Activated CD8-positive, alpha-beta memory T cell treated with anti-CD3 and anti-CD28 coated beads for 1 hour (primary cell): ENCODE measurements at regions not wholly inside any gene's neighbourhood (a gene's known extent, or its start where the extent isn't known, plus 50 kb on each side); places are given as distances from the start of the nearest gene placed in this dataset.

Experiments
- DNase-seq, 2 donors: peaks; one replicate each; pipeline ENCODE4 v3.0.0-alpha.2; 2020; ENCODE audit warnings: low read depth in 1 of 2; ENCODE audit errors: extremely low read depth in 1 of 2

DNA sequence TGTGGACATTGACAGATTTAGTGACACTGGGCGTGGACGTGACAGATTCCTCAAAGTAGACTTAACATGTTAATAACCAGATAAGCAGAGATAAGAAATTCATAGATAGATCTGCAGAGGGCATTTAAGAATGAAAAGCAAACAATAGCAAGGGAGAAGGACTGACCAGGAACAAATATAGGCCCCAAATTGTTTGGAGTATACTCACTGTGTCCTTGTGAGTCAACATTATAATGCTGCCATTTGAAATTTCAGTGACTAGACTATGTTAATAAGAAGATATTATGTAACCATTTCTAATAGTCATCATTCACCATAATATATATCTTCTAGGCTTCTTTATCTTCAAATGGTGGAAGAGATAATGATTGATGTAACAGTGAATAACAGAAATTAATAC, 78.1 kb upstream of the SLC38A11 start:
- no peak for DNase-seq

GRCh38 chr2:165032559-165032958, 77.2 kb upstream of the SLC38A11 start:
- no peak for DNase-seq

DNA sequence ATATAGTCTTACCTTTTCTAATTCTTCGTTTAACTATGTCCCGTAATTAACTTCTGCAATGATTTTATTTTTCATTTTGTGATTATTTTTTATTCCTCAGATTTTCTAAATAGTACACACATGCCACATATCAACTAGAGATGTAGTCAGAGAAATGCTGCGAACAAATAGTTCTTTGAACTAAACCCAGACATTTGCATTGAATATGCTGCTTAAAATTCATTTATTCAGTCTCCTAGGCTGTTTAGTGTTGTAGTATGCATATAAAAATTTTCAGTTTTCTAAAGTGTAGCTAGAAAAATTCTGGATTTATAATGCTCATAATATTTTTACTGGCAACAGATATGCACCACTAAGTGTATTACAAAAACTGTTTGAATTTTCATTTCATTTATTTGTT, 68.9 kb upstream of the SLC38A11 start:
- DNase-seq, result no peak

DNA sequence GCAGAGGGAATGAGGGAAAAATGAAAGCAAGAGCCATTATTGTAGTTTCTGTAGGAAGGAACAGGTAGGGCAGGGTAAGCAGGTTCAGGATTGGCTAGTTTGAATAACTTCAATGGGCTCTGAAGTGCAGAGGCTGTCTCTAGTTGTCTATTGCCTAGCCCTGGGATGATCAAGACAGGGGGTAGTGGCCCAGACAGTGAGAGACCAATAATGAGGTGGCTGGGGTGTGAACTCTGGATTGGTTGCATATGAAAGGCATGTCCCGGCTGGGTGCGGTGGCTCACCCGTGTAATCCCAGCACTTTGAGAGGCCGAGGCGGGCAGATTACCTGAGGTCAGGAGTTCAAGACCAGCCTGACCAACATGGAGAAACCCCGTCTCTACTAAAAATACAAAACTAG, 67.5 kb upstream of the SLC38A11 start:
- DNase-seq, result no peak

GRCh38 chr2:165017966-165018596, 62.8 kb upstream of the SLC38A11 start:
- no peak for DNase-seq

DNA sequence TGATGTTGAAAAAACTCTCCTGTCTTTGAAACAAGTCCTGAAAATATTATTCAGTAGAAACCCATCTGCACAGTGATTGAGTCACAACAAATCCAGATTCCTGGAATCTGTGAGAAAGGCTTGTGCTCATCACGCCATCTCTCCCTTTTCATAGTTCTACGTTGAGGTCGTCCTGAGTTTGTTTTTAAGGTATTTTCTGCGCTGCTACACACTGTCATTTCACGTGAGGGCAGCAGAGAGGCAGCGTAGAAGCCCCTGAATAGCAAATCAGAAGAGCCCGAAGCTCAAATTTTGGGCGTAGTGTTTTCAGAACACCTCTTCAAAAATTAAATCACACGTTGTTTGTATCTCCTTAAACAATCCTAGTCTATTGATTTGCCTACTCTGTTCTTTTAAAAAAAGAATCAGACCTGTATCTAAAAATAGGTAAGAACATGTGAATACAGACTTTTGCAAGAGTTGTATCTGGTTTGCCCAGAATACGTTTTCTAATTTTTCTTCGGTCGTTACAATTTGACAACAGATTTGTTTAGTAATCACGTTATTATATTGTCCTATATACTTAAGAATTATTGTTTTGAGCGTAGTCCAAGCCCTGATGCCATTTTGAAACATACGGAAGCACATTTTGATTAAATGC, 61.6 kb upstream of the SLC38A11 start:
- DNase-seq, result no peak

- peak; percentile 5 to 29 for DNase-seq
Measured at GRCh38 chr2:165015052-165015642, 59.8 kb upstream of the SLC38A11 start.

DNA sequence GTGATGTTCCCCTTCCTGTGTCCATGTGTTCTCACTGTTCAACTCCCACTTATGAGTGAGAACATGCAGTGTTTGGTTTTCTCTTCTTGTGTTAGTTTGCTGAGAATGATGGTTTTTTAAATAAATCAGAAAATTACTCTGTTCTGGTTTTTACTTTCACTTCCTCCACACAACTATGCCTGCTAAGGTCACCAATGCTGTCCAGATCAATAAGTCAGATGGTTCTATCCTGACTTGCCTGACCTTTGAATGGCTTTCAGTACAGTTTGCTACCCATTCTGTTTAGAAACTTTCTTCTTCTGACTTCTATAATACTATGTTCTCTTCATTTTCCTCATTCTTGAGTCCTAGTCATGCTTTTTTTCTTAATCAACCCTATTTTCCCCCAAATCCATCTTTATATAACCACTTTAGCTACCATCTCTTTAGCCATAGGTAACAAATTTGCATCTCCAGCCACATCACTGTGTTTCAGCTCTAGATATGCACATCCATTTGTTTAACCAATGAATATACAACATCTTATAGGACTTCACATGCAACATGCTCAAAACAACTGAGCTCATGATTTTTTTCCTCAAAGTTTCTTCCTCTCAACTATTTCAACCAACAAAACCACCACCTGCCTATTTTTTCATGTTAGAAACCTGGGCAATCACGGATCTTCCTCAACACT, 58.8 kb upstream of the SLC38A11 start:
- DNase-seq, result no peak

DNA sequence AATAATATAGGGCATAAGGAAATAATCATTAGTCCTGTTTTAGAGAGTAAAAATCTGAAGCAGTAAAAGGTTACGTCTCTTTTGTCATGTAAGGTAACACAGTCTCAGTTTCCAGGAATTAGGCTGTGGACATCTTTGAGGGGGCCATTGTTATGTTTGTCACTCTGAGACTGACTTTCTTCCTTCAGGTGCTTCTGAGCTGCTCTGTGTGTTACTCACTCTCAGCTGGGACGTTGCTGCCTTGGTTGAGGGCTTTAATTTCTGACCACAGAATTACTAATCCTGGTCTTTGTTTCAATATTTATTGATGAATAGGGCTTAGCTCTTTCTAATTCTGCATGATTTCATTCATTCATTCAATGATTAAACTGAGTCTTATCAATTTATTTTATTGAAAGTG, 55.9 kb upstream of the SLC38A11 start:
- no peak for DNase-seq

GRCh38 chr2:165010556-165010955, 55.2 kb upstream of the SLC38A11 start:
- DNase-seq, result no peak

- DNase-seq, result no peak
Measured at GRCh38 chr2:165009466-165009865, 54.1 kb upstream of the SLC38A11 start.

DNA sequence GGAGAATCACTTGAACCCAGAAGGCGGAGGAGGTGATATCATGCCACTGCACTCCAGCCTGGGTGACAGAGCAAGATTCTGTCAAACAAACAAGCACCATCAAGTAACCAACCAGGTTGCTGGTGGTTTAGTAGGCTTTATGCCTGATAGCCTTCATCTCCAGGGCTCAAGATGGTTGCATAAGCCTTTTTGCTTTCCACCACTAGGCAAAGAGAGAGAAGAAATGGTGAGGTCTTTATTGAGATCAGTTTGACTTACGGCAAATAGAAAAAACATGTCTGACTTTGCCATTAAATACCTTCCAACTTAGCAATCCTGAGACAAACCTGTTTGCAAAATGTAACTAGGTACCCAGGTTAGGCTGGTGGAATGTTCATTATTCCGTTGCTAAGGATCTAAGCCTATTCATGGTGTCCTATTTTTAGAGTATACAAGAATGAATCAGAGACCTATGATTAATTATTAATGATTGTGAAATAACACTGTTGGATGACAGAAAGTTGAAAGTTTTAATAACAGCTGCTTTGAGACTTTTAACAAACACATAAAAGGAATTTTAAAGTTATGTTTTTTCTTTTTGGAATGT, 53.5 kb upstream of the SLC38A11 start:
- no peak for DNase-seq

GRCh38 chr2:165007161-165007744, 51.9 kb upstream of the SLC38A11 start:
- no peak for DNase-seq
